CD4-positive, CD25-positive, alpha-beta regulatory T cell (primary cell): ENCODE measurements at regions not wholly inside any gene's neighbourhood (a gene's known extent, or its start where the extent isn't known, plus 50 kb on each side); places are given as distances from the start of the nearest gene placed in this dataset.
A peak's percentile ranks its signal among the peaks of the same experiment; 100 is the strongest.
"Not testable (repeated sequence)": the region's sequence is repeated elsewhere in the genome, so short reads cannot be mapped to it uniquely, and the experiment has no call there.

ENCODE experiments used
- ATAC-seq, 2 donors: fragments of 150-1000 bp; cut with Tn5 transposase; one replicate each; pipeline ENCODE4 v1.10.0; 2021; ENCODE audit warnings: low read depth in 2 of 2, moderate number of reproducible peaks in 2 of 2, moderate library complexity in 1 of 2
- DNase-seq, 3 donors: peaks; one replicate each; pipeline versions ENCODE4 v3.0.0 to v3.0.0-alpha.2; 2012 to 2022; ENCODE audit warnings: mixed read lengths in 1 of 3
- H3K27ac ChIP-seq: one replicate; pipeline ENCODE4 v1.7.0; 2013; ENCODE audit warnings: mild to moderate bottlenecking, low read length; ENCODE audit not compliant: insufficient read depth, poor library complexity, severe bottlenecking
- H3K27me3 ChIP-seq: one replicate; pipeline ENCODE4 v1.7.0; 2013; ENCODE audit warnings: low read length; ENCODE audit not compliant: control insufficient read depth, insufficient read depth
- H3K36me3 ChIP-seq: one replicate; pipeline ENCODE4 v1.7.0; 2013; ENCODE audit warnings: mild to moderate bottlenecking, low read length, moderate library complexity; ENCODE audit not compliant: control insufficient read depth, insufficient read depth
- H3K4me1 ChIP-seq: 2 replicates; pipeline ENCODE4 v1.7.0; 2013; ENCODE audit warnings: mild to moderate bottlenecking, low read length; ENCODE audit not compliant: insufficient read depth, control insufficient read depth, poor library complexity, severe bottlenecking
- H3K4me3 ChIP-seq: one replicate; pipeline ENCODE4 v1.7.0; 2013; ENCODE audit warnings: low read depth, mild to moderate bottlenecking, low read length, moderate library complexity
- H3K9me3 ChIP-seq, 2 experiments: 1 replicate in 1 of 2; 2 replicates in 1 of 2; pipeline ENCODE4 v1.7.0; 2013; ENCODE audit warnings: low read length in 2 of 2, mild to moderate bottlenecking in 1 of 2, moderate library complexity in 1 of 2; ENCODE audit not compliant: control insufficient read depth in 2 of 2
- H3K27ac Mint-ChIP-seq, 3 donors: one replicate each; pipeline ENCODE4 v1.8.0; 2020 to 2022; ENCODE audit warnings: mild to moderate bottlenecking in 3 of 3, mixed read lengths in 3 of 3, moderate library complexity in 2 of 3
- H3K27me3 Mint-ChIP-seq: one replicate; pipeline ENCODE4 v1.8.0; 2022; ENCODE audit warnings: mild to moderate bottlenecking, mixed read lengths
- H3K36me3 Mint-ChIP-seq: one replicate; pipeline ENCODE4 v1.8.0; 2020; ENCODE audit warnings: mixed read lengths
- H3K4me1 Mint-ChIP-seq, 4 donors: one replicate each; pipeline ENCODE4 v1.8.0; 2020 to 2022; ENCODE audit warnings: mixed read lengths in 4 of 4, mild to moderate bottlenecking in 1 of 4
- H3K4me3 Mint-ChIP-seq, 4 donors: one replicate each; pipeline ENCODE4 v1.8.0; 2020 to 2022; ENCODE audit warnings: mild to moderate bottlenecking in 4 of 4, mixed read lengths in 4 of 4, moderate library complexity in 3 of 4
- H3K9me3 Mint-ChIP-seq, 7 donors: one replicate each; pipeline ENCODE4 v1.8.0; 2020 to 2022; ENCODE audit warnings: mixed read lengths in 7 of 7, mild to moderate bottlenecking in 3 of 7, moderate library complexity in 2 of 7

- peaks cover 0 to 5% (median 0%) of the 10 kb centered on the region in 7 donors for H3K9me3 Mint-ChIP-seq
- no peak overlapping the region for H3K27ac Mint-ChIP-seq
These were observed 308.9 kb downstream of the GLUD2 start for GRCh38 chrX:121356139-121356849.

GRCh38 chrX:121356850-121357171 lies 309.4 kb downstream of the GLUD2 start:
- no peaks in the 10 kb centered on the region for H3K27me3 Mint-ChIP-seq
- ATAC-seq: no peak
- H3K27ac Mint-ChIP-seq: no peak overlapping the region
- H3K9me3 Mint-ChIP-seq: peaks cover 0 to 6% (median 0%) of the 10 kb centered on the region in 7 donors
- Histone ChIP-seq H3K27me3 (no peaks in the 10 kb centered on the region), H3K27ac (no peak overlapping the region), H3K9me3 (no peaks in the 10 kb centered on the region), H3K4me3 (no peak overlapping the region), H3K36me3 (no peaks in the 10 kb centered on the region), H3K4me1 (no peaks in the 10 kb centered on the region)
- no peak overlapping the region for H3K4me3 Mint-ChIP-seq
- no peak for DNase-seq
- no peaks in the 10 kb centered on the region for H3K4me1 Mint-ChIP-seq
- no peaks in the 10 kb centered on the region for H3K36me3 Mint-ChIP-seq

More at GRCh38 chrX:121356139-121356849, 308.9 kb downstream of the GLUD2 start:
- no peak overlapping the region for H3K4me3 ChIP-seq
- no peak for DNase-seq
- H3K27me3 ChIP-seq: no peaks in the 10 kb centered on the region
- Mint-ChIP-seq H3K36me3 (no peaks in the 10 kb centered on the region), H3K27me3 (no peaks in the 10 kb centered on the region), H3K4me3 (no peak overlapping the region), H3K4me1 (no peaks in the 10 kb centered on the region)
- no peak for ATAC-seq
- no peak overlapping the region for H3K27ac ChIP-seq
- H3K9me3 ChIP-seq: no peaks in the 10 kb centered on the region
- H3K36me3 ChIP-seq: no peaks in the 10 kb centered on the region
- no peaks in the 10 kb centered on the region for H3K4me1 ChIP-seq

- Mint-ChIP-seq H3K9me3 (peaks cover 0 to 7% (median 0%) of the 10 kb centered on the region in 7 donors), H3K4me3 (no peak overlapping the region), H3K4me1 (no peaks in the 10 kb centered on the region), H3K27ac (no peak overlapping the region), H3K36me3 (no peaks in the 10 kb centered on the region), H3K27me3 (no peaks in the 10 kb centered on the region)
- Histone ChIP-seq H3K27ac (no peak overlapping the region), H3K36me3 (no peaks in the 10 kb centered on the region), H3K4me1 (no peaks in the 10 kb centered on the region), H3K9me3 (no peaks in the 10 kb centered on the region), H3K27me3 (no peaks in the 10 kb centered on the region), H3K4me3 (no peak overlapping the region)
- DNase-seq (no peak), ATAC-seq (no peak)
These were observed 312.9 kb downstream of the GLUD2 start for GRCh38 chrX:121360280-121360679.

GRCh38 chrX:121365572-121366161 lies 318.3 kb downstream of the GLUD2 start:
- Mint-ChIP-seq H3K27ac (no peak overlapping the region), H3K4me1 (no peaks in the 10 kb centered on the region), H3K36me3 (no peaks in the 10 kb centered on the region), H3K4me3 (no peak overlapping the region), H3K27me3 (no peaks in the 10 kb centered on the region), H3K9me3 (peaks cover 0 to 7% (median 0%) of the 10 kb centered on the region in 7 donors)
- H3K27me3 ChIP-seq: no peaks in the 10 kb centered on the region
- H3K27ac ChIP-seq: no peak overlapping the region
- no peaks in the 10 kb centered on the region for H3K36me3 ChIP-seq
- DNase-seq (peak in 1 of 3 donors; percentile 7), ATAC-seq (no peak)
- no peaks in the 10 kb centered on the region for H3K9me3 ChIP-seq
- no peak overlapping the region for H3K4me3 ChIP-seq
- no peaks in the 10 kb centered on the region for H3K4me1 ChIP-seq

- Mint-ChIP-seq H3K9me3 (peaks cover 0 to 4% (median 0%) of the 10 kb centered on the region in 7 donors), H3K36me3 (no peaks in the 10 kb centered on the region), H3K4me1 (no peaks in the 10 kb centered on the region), H3K27me3 (no peaks in the 10 kb centered on the region), H3K4me3 (no peak overlapping the region), H3K27ac (no peak overlapping the region)
- H3K27ac ChIP-seq: no peak overlapping the region
- no peak for DNase-seq
- no peaks in the 10 kb centered on the region for H3K27me3 ChIP-seq
- no peak overlapping the region for H3K4me3 ChIP-seq
- ATAC-seq: no peak
- no peaks in the 10 kb centered on the region for H3K36me3 ChIP-seq
- no peaks in the 10 kb centered on the region for H3K4me1 ChIP-seq
- no peaks in the 10 kb centered on the region for H3K9me3 ChIP-seq
These were observed 327.1 kb downstream of the GLUD2 start for GRCh38 chrX:121374471-121374870.

- not testable (repeated sequence) for H3K27me3 Mint-ChIP-seq, H3K27ac ChIP-seq, H3K4me1 Mint-ChIP-seq, H3K27me3 ChIP-seq, H3K4me3 ChIP-seq, H3K9me3 ChIP-seq, ATAC-seq, H3K36me3 ChIP-seq, H3K4me3 Mint-ChIP-seq, H3K9me3 Mint-ChIP-seq, H3K36me3 Mint-ChIP-seq, DNase-seq, H3K27ac Mint-ChIP-seq, H3K4me1 ChIP-seq
These were observed 334.5 kb downstream of the GLUD2 start for GRCh38 chrX:121381915-121382314.

- no peak overlapping the region for H3K4me3 Mint-ChIP-seq
- H3K27me3 Mint-ChIP-seq: no peaks in the 10 kb centered on the region
- H3K36me3 Mint-ChIP-seq: no peaks in the 10 kb centered on the region
- H3K27me3 ChIP-seq: no peaks in the 10 kb centered on the region
- no peaks in the 10 kb centered on the region for H3K4me1 Mint-ChIP-seq
- H3K9me3 ChIP-seq: no peaks in the 10 kb centered on the region
- no peak for ATAC-seq
- no peak overlapping the region for H3K4me3 ChIP-seq
- no peaks in the 10 kb centered on the region for H3K4me1 ChIP-seq
- no peak overlapping the region for H3K27ac ChIP-seq
- H3K36me3 ChIP-seq: no peaks in the 10 kb centered on the region
- no peak for DNase-seq
- peaks cover 0 to 3% (median 0%) of the 10 kb centered on the region in 7 donors for H3K9me3 Mint-ChIP-seq
- H3K27ac Mint-ChIP-seq: no peak overlapping the region
These were observed 342.7 kb downstream of the GLUD2 start for GRCh38 chrX:121389976-121390714.
